ENCODE measurements at regions not wholly inside any gene's neighbourhood (a gene's known extent, or its start where the extent isn't known, plus 50 kb on each side); places are given as distances from the start of the nearest gene placed in this dataset.
"Not testable (repeated sequence)": the region's sequence is repeated elsewhere in the genome, so short reads cannot be mapped to it uniquely, and the experiment has no call there.

GRCh38 chr5:129246088-129246487 lies 151.5 kb downstream of the ISOC1 start:
- FAIRE-seq (no peak), DNase-seq (ENCODE audit: low read depth) (no peak)
- H3K36me3 ChIP-seq (ENCODE audit: control insufficient read depth, insufficient read depth, low read length): no peaks in the 10 kb centered on the region
- no peak for TF ChIP-seq CTCF (IDR thresholded peaks at IDR 0.05; ENCODE audit: insufficient read depth, low read length, severe bottlenecking)
- H3K27me3 ChIP-seq (ENCODE audit: control insufficient read depth, insufficient read depth, low read length): no peaks in the 10 kb centered on the region
- H3K4me3 ChIP-seq (ENCODE audit: low read depth, low read length): no peak overlapping the region

- no peak for DNase-seq (ENCODE audit: low read depth)
- FAIRE-seq: no peak
- TF ChIP-seq CTCF (IDR thresholded peaks at IDR 0.05; ENCODE audit: insufficient read depth, low read length, severe bottlenecking): no peak
- Histone ChIP-seq H3K4me3 (ENCODE audit: low read depth, low read length) (no peak overlapping the region), H3K27me3 (ENCODE audit: control insufficient read depth, insufficient read depth, low read length) (no peaks in the 10 kb centered on the region), H3K36me3 (ENCODE audit: control insufficient read depth, insufficient read depth, low read length) (no peaks in the 10 kb centered on the region)
These were observed 155.3 kb downstream of the ISOC1 start for GRCh38 chr5:129249886-129250285.

- H3K27me3 ChIP-seq (ENCODE audit: control insufficient read depth, insufficient read depth, low read length): no peaks in the 10 kb centered on the region
- H3K4me3 ChIP-seq (ENCODE audit: low read depth, low read length): no peak overlapping the region
- no peaks in the 10 kb centered on the region for H3K36me3 ChIP-seq (ENCODE audit: control insufficient read depth, insufficient read depth, low read length)
- FAIRE-seq (no peak), DNase-seq (ENCODE audit: low read depth) (peak; percentile 33)
- peak; percentile 40 for TF ChIP-seq CTCF (IDR thresholded peaks at IDR 0.05; ENCODE audit: insufficient read depth, low read length, severe bottlenecking)
These were observed 176.8 kb downstream of the ISOC1 start for GRCh38 chr5:129271308-129271707.

GRCh38 chr5:129284010-129284409 lies 176.1 kb upstream of the ADAMTS19 start:
- FAIRE-seq: no peak

GRCh38 chr5:129294216-129294615 lies 165.9 kb upstream of the ADAMTS19 start:
- not testable (repeated sequence) for H3K4me3 ChIP-seq (ENCODE audit: low read depth, low read length); FAIRE-seq; H3K27me3 ChIP-seq (ENCODE audit: control insufficient read depth, insufficient read depth, low read length); H3K36me3 ChIP-seq (ENCODE audit: control insufficient read depth, insufficient read depth, low read length); DNase-seq (ENCODE audit: low read depth)

More at GRCh38 chr5:129284010-129284409, 176.1 kb upstream of the ADAMTS19 start:
- Histone ChIP-seq H3K4me3 (ENCODE audit: low read depth, low read length) (no peak overlapping the region), H3K27me3 (ENCODE audit: control insufficient read depth, insufficient read depth, low read length) (no peaks in the 10 kb centered on the region), H3K36me3 (ENCODE audit: control insufficient read depth, insufficient read depth, low read length) (no peaks in the 10 kb centered on the region)
- TF ChIP-seq CTCF (IDR thresholded peaks at IDR 0.05; ENCODE audit: insufficient read depth, low read length, severe bottlenecking): no peak
- DNase-seq (ENCODE audit: low read depth): no peak

- H3K4me3 ChIP-seq (ENCODE audit: low read depth, low read length): no peak overlapping the region
- H3K36me3 ChIP-seq (ENCODE audit: control insufficient read depth, insufficient read depth, low read length): no peaks in the 10 kb centered on the region
- FAIRE-seq (no peak), DNase-seq (ENCODE audit: low read depth) (no peak)
- no peak for TF ChIP-seq CTCF (IDR thresholded peaks at IDR 0.05; ENCODE audit: insufficient read depth, low read length, severe bottlenecking)
- no peaks in the 10 kb centered on the region for H3K27me3 ChIP-seq (ENCODE audit: control insufficient read depth, insufficient read depth, low read length)
These were observed 153.4 kb upstream of the ADAMTS19 start for GRCh38 chr5:129306725-129307124.

All from bronchial epithelial cell (primary cell).